Large intestine (tissue), 3 donors: ENCODE measurements at regions not wholly inside any gene's neighbourhood (a gene's known extent, or its start where the extent isn't known, plus 50 kb on each side); places are given as distances from the start of the nearest gene placed in this dataset.

Experiments used
- DNase-seq, 2 donors: peaks; one replicate each; pipeline versions ENCODE4 v3.0.0 to v3.0.0-alpha.2; 2013
- H3K27ac ChIP-seq: one replicate; pipeline ENCODE4 v1.5.1; 2013; ENCODE audit warnings: low read length
- H3K27me3 ChIP-seq: 2 replicates; pipeline ENCODE4 v1.6.1; 2013; ENCODE audit warnings: low read length; ENCODE audit not compliant: control insufficient read depth, insufficient read depth
- H3K36me3 ChIP-seq: 2 replicates; pipeline ENCODE4 v1.6.1; 2013; ENCODE audit warnings: low read length; ENCODE audit not compliant: control insufficient read depth, insufficient read depth
- H3K4me1 ChIP-seq: one replicate; pipeline ENCODE4 v1.6.1; 2013; ENCODE audit warnings: low read length; ENCODE audit not compliant: control insufficient read depth, insufficient read depth
- H3K4me3 ChIP-seq: one replicate; pipeline ENCODE4 v1.5.1; 2013; ENCODE audit warnings: low read length
- H3K9me3 ChIP-seq: one replicate; pipeline ENCODE4 v1.6.1; 2013; ENCODE audit warnings: mild to moderate bottlenecking, low read depth, low read length, moderate library complexity; ENCODE audit not compliant: control insufficient read depth
- WGBS: methylation state at CpG from one replicate; pipeline ENCODE4 v1.1.5; 2013; ENCODE audit warnings: low lambda C conversion rate; ENCODE audit not compliant: insufficient coverage; 5-methylcytosine and 5-hydroxymethylcytosine counted together

GRCh38 chr2:138867341-138867740, 87.2 kb upstream of the NXPH2 start:
- H3K36me3 ChIP-seq: no peaks in the 10 kb centered on the region
- peaks cover 3% of the 10 kb centered on the region for H3K9me3 ChIP-seq
- no peak overlapping the region for H3K4me3 ChIP-seq
- H3K27me3 ChIP-seq: no peaks in the 10 kb centered on the region
- H3K4me1 ChIP-seq: no peaks in the 10 kb centered on the region
- no peak for DNase-seq
- H3K27ac ChIP-seq: no peak overlapping the region
- WGBS: no CpG with 5 or more reads among the region's 1 CpG

DNA sequence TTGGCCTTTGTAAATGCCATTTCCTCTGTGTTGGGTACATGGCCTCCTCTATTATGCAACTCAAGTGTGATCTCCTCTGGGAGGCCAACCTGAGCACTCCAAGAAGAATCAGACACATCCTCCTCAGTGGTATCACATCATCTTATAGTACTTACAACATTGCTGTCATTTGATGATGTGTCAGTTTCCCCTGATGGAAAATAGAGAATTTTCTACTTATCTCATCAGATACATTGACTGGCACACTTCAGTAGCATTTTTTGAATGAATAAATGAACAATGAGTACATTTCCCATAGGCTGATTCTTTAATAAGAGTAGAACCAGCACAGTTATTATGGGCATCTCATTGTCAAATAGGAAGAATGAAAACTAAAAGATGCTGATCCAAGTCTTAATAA, 86.6 kb upstream of the NXPH2 start:
- Histone ChIP-seq H3K27ac (no peak overlapping the region), H3K36me3 (no peaks in the 10 kb centered on the region), H3K4me1 (no peaks in the 10 kb centered on the region), H3K4me3 (no peak overlapping the region), H3K9me3 (no peaks in the 10 kb centered on the region), H3K27me3 (no peaks in the 10 kb centered on the region)
- DNase-seq: no peak

DNA sequence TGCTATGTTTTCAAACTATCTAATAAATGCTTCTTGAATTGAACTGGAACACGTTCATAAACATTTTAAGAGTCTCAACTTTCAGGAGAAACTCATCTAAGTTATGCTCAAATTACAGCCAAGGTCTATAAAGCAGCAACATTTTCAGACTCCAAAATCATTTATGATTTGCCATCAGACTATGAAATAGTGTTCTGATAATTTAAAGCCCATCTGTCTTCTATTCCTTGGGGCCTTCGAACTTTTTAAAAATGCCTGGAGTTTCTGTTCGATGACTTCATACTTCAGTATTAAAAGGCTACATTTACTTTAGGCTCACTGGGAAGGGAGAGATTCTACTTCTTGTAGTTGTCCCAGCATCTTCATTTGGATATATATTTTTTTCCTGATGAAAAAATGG, 73.6 kb upstream of the NXPH2 start:
- DNase-seq: no peak
- Histone ChIP-seq H3K9me3 (no peaks in the 10 kb centered on the region), H3K4me3 (no peak overlapping the region), H3K27ac (no peak overlapping the region), H3K36me3 (no peaks in the 10 kb centered on the region), H3K27me3 (no peaks in the 10 kb centered on the region), H3K4me1 (no peaks in the 10 kb centered on the region)
- 87% methylated on average over 3 of the region's 3 CpGs for WGBS

GRCh38 chr2:138853296-138853695, 73.1 kb upstream of the NXPH2 start:
- no peaks in the 10 kb centered on the region for H3K4me1 ChIP-seq
- DNase-seq: no peak
- no peaks in the 10 kb centered on the region for H3K27me3 ChIP-seq
- H3K36me3 ChIP-seq: no peaks in the 10 kb centered on the region
- no peak overlapping the region for H3K27ac ChIP-seq
- WGBS: no CpG with 5 or more reads among the region's 1 CpG
- no peak overlapping the region for H3K4me3 ChIP-seq
- no peaks in the 10 kb centered on the region for H3K9me3 ChIP-seq

DNA sequence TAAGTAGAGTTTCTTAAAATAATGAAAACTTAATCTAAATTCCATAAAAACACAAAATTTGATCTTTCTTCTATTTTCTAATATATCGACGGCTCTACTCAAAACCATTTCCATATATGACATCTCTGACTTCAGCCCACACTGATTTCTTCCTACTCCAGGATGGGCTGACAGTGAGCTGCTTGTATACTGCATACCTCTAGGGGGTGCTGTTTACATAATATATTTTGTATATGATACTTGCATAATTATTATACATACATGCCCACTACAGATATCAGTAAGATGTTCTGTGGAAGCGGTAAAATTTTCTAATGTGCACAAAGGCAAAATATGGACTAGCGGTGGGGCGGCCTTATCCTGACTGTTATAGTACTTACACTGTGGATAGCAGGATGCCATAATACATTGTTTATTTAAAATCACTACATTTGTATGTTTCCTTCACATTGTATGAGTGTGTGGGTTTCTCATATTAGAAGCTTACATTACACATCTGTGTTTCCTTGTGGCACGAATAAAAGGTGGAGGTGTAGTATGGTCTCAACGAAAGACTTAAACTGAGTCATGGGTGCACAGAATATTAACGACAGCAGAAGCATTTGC, 66.1 kb upstream of the NXPH2 start:
- Histone ChIP-seq H3K27ac (no peak overlapping the region), H3K4me1 (no peaks in the 10 kb centered on the region), H3K36me3 (no peaks in the 10 kb centered on the region), H3K9me3 (no peaks in the 10 kb centered on the region), H3K27me3 (no peaks in the 10 kb centered on the region), H3K4me3 (no peak overlapping the region)
- DNase-seq: no peak
- WGBS: 74% methylated on average over 6 of the region's 8 CpGs

GRCh38 chr2:138842341-138842740, 62.2 kb upstream of the NXPH2 start:
- H3K27ac ChIP-seq: no peak overlapping the region
- H3K27me3 ChIP-seq: no peaks in the 10 kb centered on the region
- no CpG with 5 or more reads among the region's 1 CpG for WGBS
- H3K9me3 ChIP-seq: no peaks in the 10 kb centered on the region
- H3K4me1 ChIP-seq: no peaks in the 10 kb centered on the region
- no peak for DNase-seq
- no peaks in the 10 kb centered on the region for H3K36me3 ChIP-seq
- H3K4me3 ChIP-seq: no peak overlapping the region

- Histone ChIP-seq H3K27ac (no peak overlapping the region), H3K9me3 (no peaks in the 10 kb centered on the region), H3K36me3 (no peaks in the 10 kb centered on the region), H3K27me3 (no peaks in the 10 kb centered on the region), H3K4me3 (no peak overlapping the region), H3K4me1 (no peaks in the 10 kb centered on the region)
- no peak for DNase-seq
- WGBS: no CpG with 5 or more reads among the region's 3 CpGs
Observed at GRCh38 chr2:138841459-138841858, 61.3 kb upstream of the NXPH2 start.

DNA sequence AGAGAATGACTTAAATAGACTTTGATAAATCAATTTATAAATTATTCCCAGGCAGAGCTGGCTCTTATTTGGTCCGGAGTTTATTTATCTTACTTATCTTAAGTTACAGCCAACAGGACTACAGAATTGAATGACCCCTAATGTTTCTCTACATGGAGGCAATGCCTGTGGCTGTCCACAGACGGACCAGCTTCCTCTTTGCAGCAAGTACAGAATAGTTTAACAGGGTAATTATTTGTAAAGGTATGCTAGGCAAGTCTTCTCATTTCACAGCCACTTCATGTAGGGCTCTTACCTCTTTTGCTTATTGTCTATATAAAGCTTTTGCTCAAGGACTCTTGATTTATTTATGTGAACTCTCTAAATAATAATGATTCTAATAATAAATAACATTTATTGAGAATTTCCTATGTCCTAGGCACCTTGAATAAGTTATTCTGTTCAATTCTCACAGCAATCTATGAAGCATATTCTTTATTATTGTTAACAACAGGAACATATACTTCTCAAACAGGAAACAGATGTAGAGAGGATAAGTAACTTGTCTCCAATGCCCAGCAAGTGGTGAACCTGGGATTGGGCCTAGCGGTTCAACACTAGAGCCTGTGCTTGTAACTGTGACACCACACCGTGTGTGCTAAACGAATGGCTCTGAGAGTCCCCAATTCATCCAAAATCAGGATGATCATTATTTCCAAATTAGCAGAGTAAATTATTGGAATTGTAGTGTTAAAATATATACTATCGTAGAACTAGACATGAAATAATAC, 58.8 kb upstream of the NXPH2 start:
- no peaks in the 10 kb centered on the region for H3K36me3 ChIP-seq
- no peak overlapping the region for H3K4me3 ChIP-seq
- no peak for DNase-seq
- 67% methylated on average over 3 of the region's 6 CpGs for WGBS
- H3K27ac ChIP-seq: no peak overlapping the region
- H3K4me1 ChIP-seq: no peaks in the 10 kb centered on the region
- no peaks in the 10 kb centered on the region for H3K9me3 ChIP-seq
- no peaks in the 10 kb centered on the region for H3K27me3 ChIP-seq

GRCh38 chr2:138831691-138832090, 51.5 kb upstream of the NXPH2 start:
- Histone ChIP-seq H3K4me1 (no peaks in the 10 kb centered on the region), H3K4me3 (no peak overlapping the region), H3K27me3 (no peaks in the 10 kb centered on the region), H3K36me3 (no peaks in the 10 kb centered on the region), H3K9me3 (no peaks in the 10 kb centered on the region), H3K27ac (no peak overlapping the region)
- WGBS: 100% methylated on average over 1 of the region's 1 CpG
- no peak for DNase-seq

- WGBS: no CpG with 5 or more reads among the region's 2 CpGs
- Histone ChIP-seq H3K27me3 (no peaks in the 10 kb centered on the region), H3K9me3 (no peaks in the 10 kb centered on the region), H3K4me1 (no peaks in the 10 kb centered on the region), H3K4me3 (no peak overlapping the region), H3K27ac (no peak overlapping the region), H3K36me3 (no peaks in the 10 kb centered on the region)
- DNase-seq: no peak
Observed at GRCh38 chr2:138831154-138831553, 51.0 kb upstream of the NXPH2 start.

- no peaks in the 10 kb centered on the region for H3K4me1 ChIP-seq
- no peak overlapping the region for H3K27ac ChIP-seq
- H3K36me3 ChIP-seq: no peaks in the 10 kb centered on the region
- no peaks in the 10 kb centered on the region for H3K27me3 ChIP-seq
- H3K4me3 ChIP-seq: no peak overlapping the region
- WGBS: 0% methylated on average over 1 of the region's 2 CpGs
- no peak for DNase-seq
- no peaks in the 10 kb centered on the region for H3K9me3 ChIP-seq
Observed at GRCh38 chr2:138830547-138830946, 50.4 kb upstream of the NXPH2 start.
